HG03060 (cell line): ENCODE measurements at regions not wholly inside any gene's neighbourhood (a gene's known extent, or its start where the extent isn't known, plus 50 kb on each side); places are given as distances from the start of the nearest gene placed in this dataset.
"Not testable (repeated sequence)": the region's sequence is repeated elsewhere in the genome, so short reads cannot be mapped to it uniquely, and the experiment has no call there.

Experiments
- ATAC-seq: cut with Tn5 transposase; IDR thresholded peaks from one replicate; pipeline ENCODE4 v1.9.1; 2021; ENCODE audit warnings: low read depth, moderate number of reproducible peaks; ENCODE audit not compliant: unreplicated experiment

DNA sequence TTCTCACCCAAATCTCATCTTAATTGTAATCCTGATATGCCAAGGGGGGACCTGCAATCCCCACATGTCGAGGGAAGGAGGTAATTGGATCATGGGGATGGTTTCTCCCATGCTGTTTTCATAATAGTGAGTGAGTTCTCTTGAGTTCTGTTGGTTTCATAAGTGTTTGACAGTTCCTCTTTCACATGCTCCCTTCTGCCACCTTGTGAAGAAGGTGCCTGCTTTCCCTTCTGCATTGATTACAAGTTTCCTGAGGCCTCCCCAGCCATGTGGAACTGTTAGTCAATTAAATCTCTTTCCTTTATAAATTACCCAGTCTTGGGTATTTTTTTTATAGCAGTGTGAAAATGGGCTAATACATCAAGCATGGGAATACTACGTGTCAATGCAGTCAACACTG, 925.0 kb upstream of the MAN1A1 start:
- ATAC-seq = no peak

DNA sequence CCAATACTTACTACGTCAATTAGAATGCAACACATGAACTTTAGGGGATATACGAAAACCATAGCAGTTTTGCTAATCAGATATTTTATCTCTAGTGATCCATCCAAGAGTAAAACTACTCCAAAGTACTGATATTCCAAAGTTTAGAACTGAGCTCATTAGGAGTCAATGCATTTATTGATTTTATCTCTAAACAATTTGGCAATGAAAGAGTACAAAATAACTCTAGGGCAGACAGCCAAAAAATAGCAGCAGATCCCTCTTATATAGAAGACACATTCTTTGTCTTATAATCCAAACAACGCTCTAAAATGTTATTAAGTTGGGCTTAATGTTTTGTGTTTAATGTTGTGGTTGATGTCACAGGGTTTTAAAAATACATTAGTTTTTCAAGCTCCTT, 923.9 kb upstream of the MAN1A1 start:
- ATAC-seq = no peak

GRCh38 chr6:120272038-120272437, 922.5 kb upstream of the MAN1A1 start:
- ATAC-seq = no peak

GRCh38 chr6:120268256-120268655, 918.7 kb upstream of the MAN1A1 start:
- ATAC-seq = not testable (repeated sequence)

- no peak for ATAC-seq
These were observed 912.8 kb upstream of the MAN1A1 start for GRCh38 chr6:120262354-120262753.

DNA sequence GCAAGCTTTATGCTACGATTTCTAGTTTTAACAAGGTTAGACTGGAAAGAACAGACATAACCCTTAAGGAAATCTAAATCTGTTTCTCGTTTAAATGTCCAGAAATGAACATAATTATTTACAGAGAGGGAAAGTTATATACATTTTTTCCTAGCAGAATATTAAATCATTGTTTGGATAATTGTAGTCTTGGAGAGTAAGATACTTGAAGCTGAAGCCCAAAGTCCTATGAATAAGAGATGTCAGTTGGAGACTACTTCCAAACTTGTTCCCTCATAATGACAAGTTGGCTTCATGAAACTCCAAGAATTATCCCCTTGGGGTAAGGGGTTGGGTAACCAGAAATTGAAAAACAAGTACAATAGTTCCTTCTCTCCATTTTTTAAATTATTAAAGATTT, 911.1 kb upstream of the MAN1A1 start:
- no peak for ATAC-seq

GRCh38 chr6:120254651-120255050, 905.1 kb upstream of the MAN1A1 start:
- ATAC-seq = no peak

GRCh38 chr6:120248451-120248850, 898.9 kb upstream of the MAN1A1 start:
- no peak for ATAC-seq

- ATAC-seq = no peak
These were observed 887.7 kb upstream of the MAN1A1 start for GRCh38 chr6:120237221-120237620.

DNA sequence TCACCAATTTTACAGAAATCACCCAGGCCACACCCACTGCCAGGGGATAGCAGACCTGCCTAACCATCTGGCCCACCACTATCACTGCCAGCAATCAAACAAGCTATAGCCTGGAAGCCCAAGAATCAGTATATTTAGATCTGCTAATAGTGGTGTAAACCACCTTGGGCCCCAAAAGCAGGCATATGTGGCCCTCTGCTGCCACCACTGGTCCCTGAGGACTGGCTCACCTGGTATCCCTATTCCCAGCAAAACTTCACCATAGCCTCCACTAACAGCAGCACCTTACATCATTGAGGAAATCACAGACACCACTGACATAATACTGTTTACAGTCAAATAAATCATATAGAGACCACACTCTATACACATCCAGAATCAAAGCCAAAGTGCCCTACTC, 880.4 kb upstream of the MAN1A1 start:
- no peak for ATAC-seq

DNA sequence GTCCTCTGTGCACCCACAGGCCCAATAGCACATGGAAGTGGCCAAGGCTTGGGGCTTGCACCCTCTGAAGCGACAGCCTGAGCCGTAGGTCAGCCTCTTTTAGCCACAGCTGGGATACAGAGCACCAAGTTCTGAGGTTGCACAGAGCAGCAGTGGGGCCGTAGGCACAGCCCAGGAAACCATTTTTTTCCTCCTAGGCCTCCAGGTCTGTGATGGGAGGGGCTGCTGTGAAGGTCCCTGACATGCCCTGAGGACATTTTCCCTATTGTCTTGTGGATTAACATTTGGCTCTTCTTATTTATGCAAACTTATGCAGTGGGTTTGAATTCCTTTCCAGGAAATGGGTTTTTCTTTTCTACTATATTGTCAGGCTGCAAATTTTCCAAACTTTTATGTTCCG, 878.7 kb upstream of the MAN1A1 start:
- no peak for ATAC-seq

GRCh38 chr6:120219339-120219738, 869.8 kb upstream of the MAN1A1 start:
- ATAC-seq = no peak

- no peak for ATAC-seq
These were observed 864.5 kb upstream of the MAN1A1 start for GRCh38 chr6:120214088-120214499.

GRCh38 chr6:120211955-120212792, 862.6 kb upstream of the MAN1A1 start:
- ATAC-seq = no peak

DNA sequence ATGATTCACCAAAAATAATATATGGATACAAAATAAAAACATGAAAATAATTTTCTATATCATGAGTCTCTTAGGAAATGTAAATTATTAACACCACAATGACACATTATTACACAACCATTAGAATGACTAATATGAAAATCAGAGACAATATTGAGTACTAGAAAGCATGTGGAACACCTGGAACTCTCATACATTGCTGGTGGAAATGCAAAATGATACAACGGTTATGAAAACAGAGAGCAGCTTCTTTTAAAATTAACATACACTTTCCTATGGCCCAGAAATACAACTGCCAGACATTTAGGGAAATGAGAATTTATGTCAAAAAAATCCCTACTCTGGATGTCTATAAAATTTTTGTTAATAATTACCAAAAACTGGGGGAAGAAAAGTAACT, 853.3 kb upstream of the MAN1A1 start:
- ATAC-seq = no peak

- no peak for ATAC-seq
These were observed 851.3 kb upstream of the MAN1A1 start for GRCh38 chr6:120200853-120201252.

GRCh38 chr6:120198033-120198432, 848.5 kb upstream of the MAN1A1 start:
- ATAC-seq = no peak

GRCh38 chr6:120186080-120186479, 836.5 kb upstream of the MAN1A1 start:
- ATAC-seq = no peak

DNA sequence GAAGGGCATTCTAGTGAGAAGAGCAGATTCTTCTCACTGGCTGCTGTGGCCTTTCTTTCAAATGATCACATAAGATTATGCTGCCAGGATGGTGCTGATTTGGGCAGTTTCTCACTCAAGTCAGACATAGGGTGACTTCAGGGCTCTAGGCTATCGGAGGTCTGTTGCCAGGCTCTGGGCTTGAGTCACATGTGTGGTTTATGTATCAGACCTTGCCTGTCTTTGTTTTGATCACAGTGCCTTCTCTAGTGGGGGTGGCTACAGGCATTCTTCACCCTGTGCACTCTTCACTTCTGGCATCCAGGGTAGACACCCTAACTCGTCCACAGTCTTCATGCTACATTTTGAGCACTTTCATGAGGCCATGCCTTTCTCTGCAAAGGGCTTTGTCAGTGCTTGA, 823.7 kb upstream of the MAN1A1 start:
- no peak for ATAC-seq

DNA sequence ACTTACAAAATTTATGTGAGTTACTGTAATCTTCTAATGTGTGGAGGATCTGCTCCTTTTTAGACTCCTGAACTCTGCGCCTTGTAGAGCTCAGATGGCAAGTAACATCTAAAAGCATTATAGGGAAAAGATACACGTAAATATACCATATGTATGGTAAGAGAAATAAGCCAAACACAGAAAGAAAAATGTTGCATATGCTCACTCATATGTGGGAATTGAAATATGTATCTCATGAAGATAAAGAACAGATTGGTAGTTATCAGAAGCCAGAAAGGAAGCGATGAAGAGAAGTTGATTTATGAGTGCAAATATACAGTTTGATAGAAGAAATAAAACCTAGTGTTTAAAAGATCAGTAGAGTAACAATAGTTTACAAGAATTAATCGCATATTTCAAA, 815.0 kb upstream of the MAN1A1 start:
- ATAC-seq = no peak

GRCh38 chr6:120157873-120158272, 808.3 kb upstream of the MAN1A1 start:
- no peak for ATAC-seq

GRCh38 chr6:120147071-120147871, 797.7 kb upstream of the MAN1A1 start:
- ATAC-seq = no peak
